Keratinocyte (primary cell): ENCODE measurements at regions not wholly inside any gene's neighbourhood (a gene's known extent, or its start where the extent isn't known, plus 50 kb on each side); places are given as distances from the start of the nearest gene placed in this dataset.
"Not testable (repeated sequence)": the region's sequence is repeated elsewhere in the genome, so short reads cannot be mapped to it uniquely, and the experiment has no call there.

Experiments
- DNase-seq: peaks from one replicate; pipeline ENCODE4 v3.0.0-alpha.2; 2011; ENCODE audit warnings: low read depth, missing footprints, low spot score
- FAIRE-seq: peaks from 2 replicates; lab custom pipeline; 2011; peaks lifted over from hg19 to GRCh38; lab: Jason Lieb, UNC
- H2AFZ ChIP-seq: 2 replicates; pipeline ENCODE4 v1.6.0; 2012; ENCODE audit warnings: low read length, control low read depth, inconsistent platforms; ENCODE audit not compliant: control insufficient read depth
- H3K27ac ChIP-seq: 2 replicates; pipeline ENCODE4 v1.5.1; 2011; ENCODE audit warnings: low read length; ENCODE audit not compliant: control insufficient read depth, insufficient read depth
- H3K27me3 ChIP-seq: 3 replicates; pipeline ENCODE4 v1.6.0; 2011; ENCODE audit warnings: low read length; ENCODE audit not compliant: control insufficient read depth, insufficient read depth; ENCODE audit errors: extremely low read depth
- H3K36me3 ChIP-seq, 2 experiments: 2 replicates in 1 of 2; 3 replicates in 1 of 2; pipeline ENCODE4 v1.5.1; 2011; ENCODE audit warnings: low read length in 2 of 2, mild to moderate bottlenecking in 1 of 2; ENCODE audit not compliant: control insufficient read depth in 2 of 2, insufficient read depth in 2 of 2; ENCODE audit errors: extremely low read depth in 1 of 2
- H3K4me1 ChIP-seq: 3 replicates; pipeline ENCODE4 v1.5.1; 2011; ENCODE audit warnings: low read length; ENCODE audit not compliant: control insufficient read depth, insufficient read depth; ENCODE audit errors: extremely low read depth
- H3K4me2 ChIP-seq: 3 replicates; pipeline ENCODE4 v1.6.0; 2011; ENCODE audit warnings: low read depth, low read length; ENCODE audit not compliant: control insufficient read depth, insufficient read depth; ENCODE audit errors: extremely low read depth
- H3K4me3 ChIP-seq, 3 experiments: fragments of 200-600 bp in 1 of 3; sonication (generic) in 1 of 3; 2 replicates in 2 of 3; 3 replicates in 1 of 3; pipeline ENCODE4 v1.5.1; 2011 to 2016; ENCODE audit warnings: low read length in 3 of 3, mild to moderate bottlenecking in 3 of 3, control low read depth in 2 of 3, inconsistent platforms in 1 of 3, low read depth in 1 of 3, mixed read lengths in 1 of 3, mixed run types in 1 of 3, moderate library complexity in 1 of 3; ENCODE audit not compliant: control insufficient read depth in 2 of 3, insufficient read depth in 2 of 3; ENCODE audit errors: extremely low read depth in 1 of 3
- H3K79me2 ChIP-seq: 2 replicates; pipeline ENCODE4 v1.6.0; 2012; ENCODE audit warnings: low read length; ENCODE audit not compliant: control insufficient read depth, insufficient read depth
- H3K9ac ChIP-seq: 3 replicates; pipeline ENCODE4 v1.6.0; 2011; ENCODE audit warnings: low read length; ENCODE audit not compliant: control insufficient read depth, insufficient read depth; ENCODE audit errors: extremely low read depth
- H3K9me1 ChIP-seq: 3 replicates; pipeline ENCODE4 v1.6.0; 2011; ENCODE audit warnings: low read length; ENCODE audit not compliant: control insufficient read depth, insufficient read depth; ENCODE audit errors: extremely low read depth
- H3K9me3 ChIP-seq: 2 replicates; pipeline ENCODE4 v1.5.1; 2012; ENCODE audit warnings: low read depth, low read length; ENCODE audit not compliant: control insufficient read depth
- H4K20me1 ChIP-seq: 3 replicates; pipeline ENCODE4 v1.6.0; 2011; ENCODE audit warnings: low read length; ENCODE audit not compliant: control insufficient read depth, insufficient read depth; ENCODE audit errors: extremely low read depth
- CTCF ChIP-seq, 3 experiments: IDR thresholded peaks in 1 of 3; conservative IDR thresholded peaks in 1 of 3; optimal IDR thresholded peaks in 1 of 3; 2 replicates in 2 of 3; 3 replicates in 1 of 3; pipeline versions ENCODE3 to v1.5.1; 2011; ENCODE audit warnings: low read length in 3 of 3, mild to moderate bottlenecking in 3 of 3, moderate library complexity in 2 of 3, control low read depth in 1 of 3, inconsistent platforms in 1 of 3; ENCODE audit not compliant: insufficient read depth in 2 of 3; ENCODE audit errors: extremely low read depth in 1 of 3
- EZH2 ChIP-seq: IDR thresholded peaks from one replicate; pipeline ENCODE4 v1.6.1; 2012; ENCODE audit warnings: inconsistent platforms, mild to moderate bottlenecking, low read length, moderate library complexity
- dilution Hi-C: fragments of 300-500 bp; cut with MboI; formaldehyde crosslinking; loops from one replicate; pipeline ENCODE4 v1.7.0; 2020; ENCODE audit warnings: low sequenced_read_pairs; ENCODE audit not compliant: extremely low pct_ligation_motif_present

- H3K4me3 ChIP-seq, result no peak overlapping the region
- FAIRE-seq, result no peak
- H3K27ac ChIP-seq, result no peak overlapping the region
- H4K20me1 ChIP-seq, result no peaks in the 10 kb centered on the region
- H3K9ac ChIP-seq, result no peak overlapping the region
- no peak overlapping the region for H2AFZ ChIP-seq
- H3K27me3 ChIP-seq, result no peaks in the 10 kb centered on the region
- no peak for DNase-seq
- no peaks in the 10 kb centered on the region for H3K9me3 ChIP-seq
- H3K79me2 ChIP-seq, result no peaks in the 10 kb centered on the region
- no peaks in the 10 kb centered on the region for H3K9me1 ChIP-seq
- H3K4me1 ChIP-seq, result peaks cover 9% of the 10 kb centered on the region
- dilution Hi-C loops, result no loop called here
- TF ChIP-seq EZH2 (no peak), CTCF (optimal IDR thresholded peaks at IDR 0.05 in 1 of 3, IDR thresholded peaks at IDR 0.05 in 1 of 3, conservative IDR thresholded peaks at IDR 0.05 in 1 of 3; ENCODE audit: extremely low read depth in 1 of 3, insufficient read depth in 2 of 3, low read length in 3 of 3) (no peak)
- H3K36me3 ChIP-seq, result no peaks in the 10 kb centered on the region
- no peak overlapping the region for H3K4me2 ChIP-seq
These were observed 101.3 kb upstream of the ZEB2 start for GRCh38 chr2:144621266-144621665.

GRCh38 chr2:144619760-144620159, 99.8 kb upstream of the ZEB2 start:
- no peak overlapping the region for H2AFZ ChIP-seq

GRCh38 chr2:144617171-144617570, 97.3 kb upstream of the ZEB2 start:
- H3K4me3 ChIP-seq, H3K9ac ChIP-seq, dilution Hi-C loops: not testable (repeated sequence)

More at GRCh38 chr2:144619760-144620159, 99.8 kb upstream of the ZEB2 start:
- TF ChIP-seq CTCF (optimal IDR thresholded peaks at IDR 0.05 in 1 of 3, IDR thresholded peaks at IDR 0.05 in 1 of 3, conservative IDR thresholded peaks at IDR 0.05 in 1 of 3; ENCODE audit: extremely low read depth in 1 of 3, insufficient read depth in 2 of 3, low read length in 3 of 3) (no peak), EZH2 (no peak)
- H3K79me2 ChIP-seq, result no peaks in the 10 kb centered on the region
- FAIRE-seq (no peak), DNase-seq (no peak)
- H3K4me3 ChIP-seq, result no peak overlapping the region
- dilution Hi-C loops, result no loop called here
- no peaks in the 10 kb centered on the region for H3K4me1 ChIP-seq
- no peaks in the 10 kb centered on the region for H3K36me3 ChIP-seq
- H3K4me2 ChIP-seq, result no peak overlapping the region
- no peak overlapping the region for H3K27ac ChIP-seq
- H3K27me3 ChIP-seq, result no peaks in the 10 kb centered on the region
- no peaks in the 10 kb centered on the region for H4K20me1 ChIP-seq
- no peaks in the 10 kb centered on the region for H3K9me1 ChIP-seq
- H3K9ac ChIP-seq, result no peak overlapping the region
- no peaks in the 10 kb centered on the region for H3K9me3 ChIP-seq

More at GRCh38 chr2:144617171-144617570, 97.3 kb upstream of the ZEB2 start:
- not testable (repeated sequence) for H3K27ac ChIP-seq, H3K4me2 ChIP-seq, H3K9me3 ChIP-seq, H3K36me3 ChIP-seq, H3K4me1 ChIP-seq, DNase-seq, H3K27me3 ChIP-seq, H3K9me1 ChIP-seq, H3K79me2 ChIP-seq, H4K20me1 ChIP-seq, FAIRE-seq, H2AFZ ChIP-seq
